A673 (cell line): ENCODE measurements at regions not wholly inside any gene's neighbourhood (a gene's known extent, or its start where the extent isn't known, plus 50 kb on each side); places are given as distances from the start of the nearest gene placed in this dataset.

ENCODE experiments used
- EZH2 ChIP-seq: fragments of 200-600 bp; sonication (generic); IDR thresholded peaks from 2 replicates; pipeline ENCODE4 v1.6.1; 2017; ENCODE audit warnings: borderline replicate concordance, low read depth, mild to moderate bottlenecking, mixed read lengths, antibody characterized with exemption, low read length; ENCODE audit not compliant: poor library complexity, severe bottlenecking
- TF ChIP-seq, protein P1 (sequence below): fragments of 300-800, 200-600 bp; sonication (generic); conservative IDR thresholded peaks from 2 replicates; pipeline ENCODE4 v1.5.1; 2017; ENCODE audit warnings: low read depth, mild to moderate bottlenecking, antibody characterized with exemption, low read length, moderate library complexity, mixed read lengths

DNA sequence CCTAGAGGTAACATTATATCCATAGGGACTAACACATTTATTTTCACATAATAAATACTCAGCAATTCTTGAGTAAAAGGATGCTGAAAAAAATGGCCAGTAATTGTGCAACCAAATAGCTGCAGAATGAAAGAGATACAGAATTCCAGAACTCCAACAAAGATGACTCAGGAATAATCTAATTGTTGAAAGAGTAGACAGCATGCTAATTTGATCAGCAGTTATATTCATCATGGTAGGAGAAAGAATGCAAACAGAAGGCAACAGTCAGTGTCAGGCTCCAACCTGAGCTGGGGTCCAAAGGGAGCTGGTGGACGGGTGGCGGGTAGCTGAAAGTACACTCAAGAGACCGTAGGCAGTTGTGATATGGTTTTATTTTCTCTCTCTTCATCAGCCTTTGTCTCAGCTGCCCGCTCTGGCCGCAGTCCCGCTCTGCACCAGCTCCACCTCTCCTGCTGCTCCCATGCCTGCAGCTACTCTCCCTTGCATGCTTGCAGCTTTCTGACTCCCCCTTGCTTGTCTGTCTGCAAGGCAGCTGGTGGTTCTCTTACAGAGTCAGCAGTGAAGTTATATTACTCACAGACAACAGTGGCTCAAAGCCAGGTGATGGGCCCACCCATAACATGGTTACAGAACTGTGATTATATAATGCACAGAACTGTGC, 1150.1 kb downstream of the STIM2 start:
- TF ChIP-seq, protein P1, sequence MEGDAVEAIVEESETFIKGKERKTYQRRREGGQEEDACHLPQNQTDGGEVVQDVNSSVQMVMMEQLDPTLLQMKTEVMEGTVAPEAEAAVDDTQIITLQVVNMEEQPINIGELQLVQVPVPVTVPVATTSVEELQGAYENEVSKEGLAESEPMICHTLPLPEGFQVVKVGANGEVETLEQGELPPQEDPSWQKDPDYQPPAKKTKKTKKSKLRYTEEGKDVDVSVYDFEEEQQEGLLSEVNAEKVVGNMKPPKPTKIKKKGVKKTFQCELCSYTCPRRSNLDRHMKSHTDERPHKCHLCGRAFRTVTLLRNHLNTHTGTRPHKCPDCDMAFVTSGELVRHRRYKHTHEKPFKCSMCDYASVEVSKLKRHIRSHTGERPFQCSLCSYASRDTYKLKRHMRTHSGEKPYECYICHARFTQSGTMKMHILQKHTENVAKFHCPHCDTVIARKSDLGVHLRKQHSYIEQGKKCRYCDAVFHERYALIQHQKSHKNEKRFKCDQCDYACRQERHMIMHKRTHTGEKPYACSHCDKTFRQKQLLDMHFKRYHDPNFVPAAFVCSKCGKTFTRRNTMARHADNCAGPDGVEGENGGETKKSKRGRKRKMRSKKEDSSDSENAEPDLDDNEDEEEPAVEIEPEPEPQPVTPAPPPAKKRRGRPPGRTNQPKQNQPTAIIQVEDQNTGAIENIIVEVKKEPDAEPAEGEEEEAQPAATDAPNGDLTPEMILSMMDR = no peak
- no peak for TF ChIP-seq EZH2
